ENCODE measurements at regions not wholly inside any gene's neighbourhood (a gene's known extent, or its start where the extent isn't known, plus 50 kb on each side); places are given as distances from the start of the nearest gene placed in this dataset.

DNA sequence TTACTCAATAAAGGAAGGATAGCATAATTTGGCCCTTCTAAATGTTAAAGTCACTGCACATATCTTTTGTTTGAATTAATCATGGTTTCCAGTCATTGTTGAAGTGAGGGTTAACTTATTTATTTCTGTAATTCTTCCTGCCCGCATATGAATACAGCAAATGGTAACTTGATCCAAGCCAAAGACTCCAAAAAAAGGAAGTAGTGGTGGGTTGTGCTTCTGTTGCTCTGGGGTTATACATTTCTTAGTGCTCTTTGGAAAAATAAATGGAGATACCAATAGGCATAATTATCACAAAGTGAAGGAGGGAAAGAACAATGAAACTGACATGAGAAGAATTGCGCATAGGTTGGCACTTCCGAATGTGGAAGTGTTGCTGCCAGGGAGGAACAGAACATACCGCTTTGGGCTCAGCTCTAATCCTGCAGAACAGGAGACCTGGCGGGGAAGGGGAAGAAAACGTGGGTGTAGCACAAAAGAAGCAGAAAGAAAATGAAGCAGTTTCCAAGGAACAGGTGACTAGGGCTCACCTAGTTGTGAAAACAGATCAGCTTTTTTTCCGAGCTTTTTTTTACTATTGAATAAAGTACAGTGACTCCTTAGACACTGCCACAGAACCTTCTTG, 69.7 kb upstream of the TAF11L2 start:
- TF ChIP-seq, protein P1, sequence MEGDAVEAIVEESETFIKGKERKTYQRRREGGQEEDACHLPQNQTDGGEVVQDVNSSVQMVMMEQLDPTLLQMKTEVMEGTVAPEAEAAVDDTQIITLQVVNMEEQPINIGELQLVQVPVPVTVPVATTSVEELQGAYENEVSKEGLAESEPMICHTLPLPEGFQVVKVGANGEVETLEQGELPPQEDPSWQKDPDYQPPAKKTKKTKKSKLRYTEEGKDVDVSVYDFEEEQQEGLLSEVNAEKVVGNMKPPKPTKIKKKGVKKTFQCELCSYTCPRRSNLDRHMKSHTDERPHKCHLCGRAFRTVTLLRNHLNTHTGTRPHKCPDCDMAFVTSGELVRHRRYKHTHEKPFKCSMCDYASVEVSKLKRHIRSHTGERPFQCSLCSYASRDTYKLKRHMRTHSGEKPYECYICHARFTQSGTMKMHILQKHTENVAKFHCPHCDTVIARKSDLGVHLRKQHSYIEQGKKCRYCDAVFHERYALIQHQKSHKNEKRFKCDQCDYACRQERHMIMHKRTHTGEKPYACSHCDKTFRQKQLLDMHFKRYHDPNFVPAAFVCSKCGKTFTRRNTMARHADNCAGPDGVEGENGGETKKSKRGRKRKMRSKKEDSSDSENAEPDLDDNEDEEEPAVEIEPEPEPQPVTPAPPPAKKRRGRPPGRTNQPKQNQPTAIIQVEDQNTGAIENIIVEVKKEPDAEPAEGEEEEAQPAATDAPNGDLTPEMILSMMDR (IDR thresholded peaks at IDR 0.05): no peak
- no peak for TF ChIP-seq POLR2AphosphoS5 (IDR thresholded peaks at IDR 0.05)
- no peak for TF ChIP-seq POLR2A (IDR thresholded peaks at IDR 0.05)
